ENCODE measurements at regions not wholly inside any gene's neighbourhood (a gene's known extent, or its start where the extent isn't known, plus 50 kb on each side); places are given as distances from the start of the nearest gene placed in this dataset.

DNA sequence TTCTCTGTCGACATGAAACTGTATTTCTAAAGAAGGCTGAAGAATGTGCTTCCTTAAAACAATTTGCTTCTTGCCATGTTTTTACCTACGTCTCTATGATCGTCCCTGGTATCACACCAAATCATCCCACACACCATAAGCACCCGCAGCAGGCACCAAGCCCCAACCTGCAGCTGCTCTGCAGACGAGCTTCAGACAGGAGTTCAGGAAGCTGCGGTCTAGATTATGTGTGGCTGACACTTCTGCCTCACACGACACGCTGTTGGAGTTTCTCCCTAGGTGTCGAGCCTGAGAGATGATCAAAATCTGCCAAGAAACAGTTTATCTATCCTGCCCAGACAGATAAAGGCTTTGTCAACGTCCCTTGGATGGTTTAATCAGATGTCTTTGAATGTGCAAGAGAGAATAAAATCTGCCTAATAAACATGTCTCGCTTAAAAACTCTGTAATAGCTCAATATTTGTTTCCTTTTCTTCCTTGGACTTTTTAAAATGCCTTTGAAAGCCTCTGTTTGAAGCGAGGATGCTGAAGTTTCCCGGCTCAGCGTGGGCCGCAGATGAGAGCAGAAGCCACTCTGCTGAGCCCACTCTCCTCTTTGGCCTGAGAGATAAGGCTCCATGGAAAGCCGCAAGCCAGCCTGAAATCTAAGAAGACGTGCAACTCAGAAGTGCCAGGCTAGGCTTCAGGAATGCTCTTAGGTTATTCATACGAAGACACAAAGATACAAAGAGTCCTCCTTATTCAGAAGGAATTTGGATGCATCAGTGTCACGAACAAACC, 158.3 kb upstream of the PFKP start:
- TF ChIP-seq POLR2AphosphoS5 (IDR thresholded peaks at IDR 0.05) = no peak
- TF ChIP-seq POLR2A (IDR thresholded peaks at IDR 0.05) = no peak
- no peak for TF ChIP-seq EP300 (IDR thresholded peaks at IDR 0.05; ENCODE audit: low read depth)
